Stomach (tissue), 4 donors: ENCODE measurements at regions not wholly inside any gene's neighbourhood (a gene's known extent, or its start where the extent isn't known, plus 50 kb on each side); places are given as distances from the start of the nearest gene placed in this dataset.
"Not testable (repeated sequence)": the region's sequence is repeated elsewhere in the genome, so short reads cannot be mapped to it uniquely, and the experiment has no call there.

ENCODE experiments used
- CTCF ChIP-seq, 7 experiments: fragments of 450-650 bp in 4 of 7; fragments of 200-600 bp in 3 of 7; sonication (generic) in 3 of 7; IDR thresholded peaks; one replicate each; pipeline ENCODE4 v1.5.1; 2016 to 2019; ENCODE audit warnings: antibody characterized with exemption in 7 of 7, control low read depth in 2 of 7, mild to moderate bottlenecking in 1 of 7
- POLR2A ChIP-seq, 4 donors: fragments of 450-650 bp; IDR thresholded peaks; one replicate each; pipeline ENCODE4 v1.6.1; 2016; ENCODE audit warnings: antibody characterized with exemption in 4 of 4, control low read depth in 2 of 4, mild to moderate bottlenecking in 1 of 4, moderate library complexity in 1 of 4
- POLR2AphosphoS5 ChIP-seq, 3 donors: sonication (generic); formaldehyde crosslinking; IDR thresholded peaks; one replicate each; pipeline ENCODE4 v1.6.1; 2016; ENCODE audit warnings: antibody characterized with exemption in 3 of 3

GRCh38 chr2:189243843-189244242 is 64.3 kb upstream of the COL5A2 start:
- not testable (repeated sequence) for TF ChIP-seq CTCF, POLR2AphosphoS5, POLR2A (IDR thresholded peaks at IDR 0.05)
